GM12874 (cell line): ENCODE measurements at regions not wholly inside any gene's neighbourhood (a gene's known extent, or its start where the extent isn't known, plus 50 kb on each side); places are given as distances from the start of the nearest gene placed in this dataset.

Source experiments
- TF ChIP-seq, protein P1 (sequence below): IDR thresholded peaks from 2 replicates; pipeline ENCODE4 v1.5.1; 2011; ENCODE audit warnings: low read depth, mild to moderate bottlenecking, control low read depth, low read length, moderate library complexity; ENCODE audit not compliant: insufficient read depth

DNA sequence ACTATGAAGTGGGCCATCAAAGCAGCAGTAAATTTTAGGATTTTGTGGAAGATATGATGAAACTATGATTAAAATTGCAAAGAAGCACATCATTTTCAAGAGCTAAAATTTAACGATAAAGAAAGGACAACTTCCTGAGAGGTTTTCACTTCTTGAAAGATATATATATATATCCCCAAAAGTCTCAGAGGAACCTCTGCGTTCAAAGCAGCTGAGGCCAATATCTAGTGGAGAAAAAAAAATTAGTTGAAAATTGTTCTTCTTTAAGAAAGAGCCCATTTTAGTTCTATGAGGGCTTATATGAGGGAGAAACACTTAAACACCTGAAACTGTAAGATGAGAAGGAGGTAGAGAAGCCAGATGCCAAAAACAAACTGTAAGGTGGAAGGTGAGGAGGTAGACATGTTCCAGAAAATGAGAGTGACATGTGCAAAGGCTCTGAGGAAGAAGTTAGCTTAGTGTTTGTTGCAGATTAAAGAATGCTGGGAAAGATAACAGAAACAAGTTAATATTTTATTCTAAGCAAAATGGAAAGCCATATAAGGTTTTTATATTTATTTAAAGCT is 72.9 kb upstream of the VRK2 start:
- TF ChIP-seq, protein P1, sequence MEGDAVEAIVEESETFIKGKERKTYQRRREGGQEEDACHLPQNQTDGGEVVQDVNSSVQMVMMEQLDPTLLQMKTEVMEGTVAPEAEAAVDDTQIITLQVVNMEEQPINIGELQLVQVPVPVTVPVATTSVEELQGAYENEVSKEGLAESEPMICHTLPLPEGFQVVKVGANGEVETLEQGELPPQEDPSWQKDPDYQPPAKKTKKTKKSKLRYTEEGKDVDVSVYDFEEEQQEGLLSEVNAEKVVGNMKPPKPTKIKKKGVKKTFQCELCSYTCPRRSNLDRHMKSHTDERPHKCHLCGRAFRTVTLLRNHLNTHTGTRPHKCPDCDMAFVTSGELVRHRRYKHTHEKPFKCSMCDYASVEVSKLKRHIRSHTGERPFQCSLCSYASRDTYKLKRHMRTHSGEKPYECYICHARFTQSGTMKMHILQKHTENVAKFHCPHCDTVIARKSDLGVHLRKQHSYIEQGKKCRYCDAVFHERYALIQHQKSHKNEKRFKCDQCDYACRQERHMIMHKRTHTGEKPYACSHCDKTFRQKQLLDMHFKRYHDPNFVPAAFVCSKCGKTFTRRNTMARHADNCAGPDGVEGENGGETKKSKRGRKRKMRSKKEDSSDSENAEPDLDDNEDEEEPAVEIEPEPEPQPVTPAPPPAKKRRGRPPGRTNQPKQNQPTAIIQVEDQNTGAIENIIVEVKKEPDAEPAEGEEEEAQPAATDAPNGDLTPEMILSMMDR = no peak

- TF ChIP-seq, protein P1 = no peak
Observed at GRCh38 chr2:57979158-57979557, 67.4 kb upstream of the VRK2 start.

DNA sequence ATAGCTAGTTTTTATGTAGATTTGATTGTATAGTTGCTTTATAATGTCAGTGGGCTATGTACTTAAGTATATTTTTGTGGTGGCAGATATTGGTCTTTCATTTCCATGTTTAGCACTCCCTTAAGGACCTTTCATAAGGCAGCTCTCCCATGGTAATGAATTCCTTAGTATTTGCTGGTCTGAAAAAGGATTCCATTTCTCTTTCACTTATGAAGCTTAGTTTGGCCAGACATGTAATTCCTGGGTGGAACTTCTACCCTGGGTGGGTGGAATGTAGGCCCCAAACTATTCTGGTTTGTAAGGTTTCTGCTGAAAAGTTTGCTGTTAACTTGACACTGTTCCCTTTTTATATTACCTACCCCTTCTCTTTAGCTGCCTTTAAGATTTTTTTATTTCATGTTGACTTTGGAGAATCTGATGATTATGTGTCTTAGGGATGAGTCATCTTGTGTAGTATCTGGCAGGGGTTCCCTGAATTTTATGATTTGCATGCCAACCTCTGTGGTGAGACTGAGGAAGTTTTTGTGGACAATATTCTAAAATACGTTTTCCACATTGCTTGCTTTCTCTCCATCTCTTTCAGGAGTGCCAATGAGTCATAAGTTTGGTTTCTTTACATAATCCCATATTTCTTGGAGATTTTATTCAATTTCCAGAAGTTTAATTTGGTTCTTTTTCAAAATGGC is 65.4 kb upstream of the VRK2 start:
- TF ChIP-seq, protein P1 = no peak

- TF ChIP-seq, protein P1 = no peak
Observed at GRCh38 chr2:57987835-57988573, 58.6 kb upstream of the VRK2 start.

DNA sequence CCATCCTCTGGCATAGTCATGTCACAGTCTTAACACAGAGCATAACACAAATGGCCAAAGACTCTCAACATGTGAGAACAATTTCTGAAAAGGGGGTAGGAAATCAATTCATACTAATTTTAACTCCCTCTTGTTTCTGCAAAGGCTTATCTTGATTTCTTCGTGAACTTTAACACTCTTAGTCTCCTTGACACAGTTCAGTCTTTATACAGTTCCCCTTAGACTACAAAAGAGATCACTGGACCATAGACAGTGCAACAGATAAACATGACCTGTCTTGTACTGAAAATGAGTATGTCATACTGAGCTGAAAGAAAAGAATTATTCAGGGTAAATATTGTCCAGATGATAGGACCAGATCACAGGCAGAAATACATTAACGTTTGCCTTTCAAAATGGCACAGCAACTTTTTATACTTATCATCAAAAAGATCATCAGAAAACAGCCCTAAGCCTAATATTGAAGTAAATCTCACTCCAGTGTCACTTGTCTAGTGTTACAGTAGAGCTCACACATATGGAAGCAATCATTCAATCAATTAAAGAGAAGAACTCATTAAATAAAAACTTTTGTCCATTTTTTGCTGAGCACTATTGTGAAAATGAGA is 56.4 kb upstream of the VRK2 start:
- TF ChIP-seq, protein P1 = no peak
